A673 (cell line): ENCODE measurements at regions not wholly inside any gene's neighbourhood (a gene's known extent, or its start where the extent isn't known, plus 50 kb on each side); places are given as distances from the start of the nearest gene placed in this dataset.

Experiments
- BruUV-seq: library from RNA; stranded (reverse); fragments of 400-500 nt; replicated peaks from 2 replicates; lab custom pipeline; 2021; lab: Mats Ljungman, UMichigan
- CTCF ChIA-PET: fragments of 300-600 bp; sonication (Branson Sonifier 250); formaldehyde crosslinking; loops from one replicate; lab custom pipeline; 2022; ENCODE audit warnings: antibody characterized with exemption; lab: Charles Lee
- POLR2A ChIA-PET: fragments of 300-600 bp; sonication (Branson Sonifier 250); formaldehyde crosslinking; loops from one replicate; lab custom pipeline; 2022; ENCODE audit warnings: antibody characterized with exemption; ENCODE audit not compliant: low non-redundant PET; lab: Charles Lee
- DNase-seq: peaks from one replicate; pipeline ENCODE4 v3.0.0-alpha.2; 2015; ENCODE audit warnings: low spot score
- H3K27ac ChIP-seq: fragments of 200-600 bp; sonication (generic); 2 replicates; pipeline ENCODE4 v1.5.1; 2016; ENCODE audit warnings: mixed run types, low read depth, mild to moderate bottlenecking, mixed read lengths, antibody characterized with exemption, low read length; ENCODE audit not compliant: poor library complexity, severe bottlenecking
- H3K27me3 ChIP-seq: fragments of 200-600 bp; sonication (generic); replicated peaks from 2 replicates; pipeline ENCODE4 v1.6.1; 2017; ENCODE audit warnings: mixed run types, low read depth, mild to moderate bottlenecking, mixed read lengths, antibody characterized with exemption, low read length; ENCODE audit not compliant: insufficient read depth, poor library complexity
- H3K36me3 ChIP-seq: fragments of 200-600 bp; sonication (generic); 2 replicates; pipeline ENCODE4 v1.6.1; 2016; ENCODE audit warnings: mixed run types, mild to moderate bottlenecking, mixed read lengths, antibody characterized with exemption, low read length; ENCODE audit not compliant: insufficient read depth, poor library complexity, severe bottlenecking
- H3K4me1 ChIP-seq: fragments of 200-600 bp; sonication (generic); 2 replicates; pipeline ENCODE4 v1.6.1; 2017; ENCODE audit warnings: mixed run types, mild to moderate bottlenecking, mixed read lengths, antibody characterized with exemption, low read length; ENCODE audit not compliant: insufficient read depth, poor library complexity, severe bottlenecking
- H3K4me3 ChIP-seq: fragments of 200-600 bp; sonication (generic); 2 replicates; pipeline ENCODE4 v1.5.1; 2016; ENCODE audit warnings: low read depth, mixed run types, mild to moderate bottlenecking, mixed read lengths, low read length; ENCODE audit not compliant: poor library complexity, severe bottlenecking
- H3K9me3 ChIP-seq: fragments of 200-600 bp; sonication (generic); 2 replicates; pipeline ENCODE4 v1.6.1; 2016; ENCODE audit warnings: mixed run types, low read depth, mild to moderate bottlenecking, mixed read lengths, antibody characterized with exemption, low read length; ENCODE audit not compliant: poor library complexity, severe bottlenecking
- CTCF ChIP-seq: fragments of 300-800, 200-600 bp; sonication (generic); conservative IDR thresholded peaks from 2 replicates; pipeline ENCODE4 v1.5.1; 2017; ENCODE audit warnings: low read depth, mild to moderate bottlenecking, antibody characterized with exemption, low read length, moderate library complexity, mixed read lengths
- EZH2 ChIP-seq: fragments of 200-600 bp; sonication (generic); IDR thresholded peaks from 2 replicates; pipeline ENCODE4 v1.6.1; 2017; ENCODE audit warnings: borderline replicate concordance, low read depth, mild to moderate bottlenecking, mixed read lengths, antibody characterized with exemption, low read length; ENCODE audit not compliant: poor library complexity, severe bottlenecking
- intact Hi-C: fragments of 100-400 bp; cut with micrococcal nuclease; formaldehyde crosslinking; loops from one replicate; pipeline ENCODE4 v1.10.0; 2022; ENCODE audit not compliant: unreplicated experiment

- no peaks in the 10 kb centered on the region for H3K4me1 ChIP-seq
- intact Hi-C loops = no loop called here
Measured at GRCh38 chr12:115385141-115385540, 701.2 kb upstream of the TBX3 start.

GRCh38 chr12:115384391-115384790 lies 700.4 kb upstream of the TBX3 start:
- Histone ChIP-seq H3K4me1 (no peaks in the 10 kb centered on the region), H3K36me3 (no peaks in the 10 kb centered on the region), H3K27me3 (no peaks in the 10 kb centered on the region), H3K4me3 (no peak overlapping the region), H3K9me3 (peaks cover 2% of the 10 kb centered on the region), H3K27ac (no peak overlapping the region)
- POLR2A ChIA-PET = no interaction called here
- BruUV-seq = no TSS peak
- DNase-seq = no peak
- CTCF ChIA-PET = no interaction called here
- intact Hi-C loops = no loop called here
- TF ChIP-seq EZH2 (no peak), CTCF (no peak)

More at GRCh38 chr12:115385141-115385540, 701.2 kb upstream of the TBX3 start:
- BruUV-seq = no TSS peak
- no peak for DNase-seq
- TF ChIP-seq EZH2 = no peak
- TF ChIP-seq CTCF = no peak
- Histone ChIP-seq H3K36me3 (no peaks in the 10 kb centered on the region), H3K9me3 (peaks cover 3% of the 10 kb centered on the region), H3K27ac (no peak overlapping the region), H3K4me3 (no peak overlapping the region), H3K27me3 (no peaks in the 10 kb centered on the region)
- CTCF ChIA-PET = no interaction called here
- POLR2A ChIA-PET = no interaction called here

DNA sequence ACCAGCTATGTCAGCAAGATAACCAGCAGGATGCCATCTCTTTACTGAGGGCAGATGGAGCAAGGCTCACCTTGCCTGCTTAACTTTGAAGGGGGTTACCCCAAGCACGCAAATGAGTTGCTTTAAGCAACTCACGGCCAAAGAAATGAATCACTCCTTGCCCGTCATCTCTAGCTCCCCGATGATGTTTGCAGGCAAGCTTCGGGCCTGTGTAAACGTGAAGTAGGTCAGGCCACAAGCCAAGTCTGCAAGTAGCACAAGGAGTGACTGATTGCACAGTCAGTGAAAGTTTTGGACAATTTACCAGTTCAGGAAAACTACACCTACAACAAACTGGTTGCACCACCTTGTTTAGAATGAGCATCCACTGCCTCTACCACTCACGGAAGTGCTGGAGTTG lies 699.7 kb upstream of the TBX3 start:
- Histone ChIP-seq H3K36me3 (no peaks in the 10 kb centered on the region), H3K4me1 (no peaks in the 10 kb centered on the region), H3K9me3 (no peaks in the 10 kb centered on the region), H3K27ac (no peak overlapping the region), H3K27me3 (no peaks in the 10 kb centered on the region), H3K4me3 (no peak overlapping the region)
- intact Hi-C loops = no loop called here
- DNase-seq = no peak
- no TSS peak for BruUV-seq
- ChIA-PET CTCF (no interaction called here), POLR2A (no interaction called here)
- TF ChIP-seq CTCF = no peak
- TF ChIP-seq EZH2 = no peak
